GM10266 (cell line): ENCODE measurements at regions not wholly inside any gene's neighbourhood (a gene's known extent, or its start where the extent isn't known, plus 50 kb on each side); places are given as distances from the start of the nearest gene placed in this dataset.

Source experiments
- DNase-seq: peaks from one replicate; pipeline ENCODE4 v3.0.0; 2012; ENCODE audit errors: extremely low spot score
- CTCF ChIP-seq: IDR thresholded peaks from 2 replicates; pipeline ENCODE4 v1.5.1; 2012; ENCODE audit warnings: mild to moderate bottlenecking, low read depth; ENCODE audit not compliant: control insufficient read depth, insufficient read depth; ENCODE audit errors: missing control alignments

- TF ChIP-seq CTCF: no peak
- DNase-seq: peak; percentile 83
These were observed 53.7 kb upstream of the KDM4C start for GRCh38 chr9:6703898-6704639.

- no peak for TF ChIP-seq CTCF
- DNase-seq: no peak
These were observed 55.1 kb upstream of the KDM4C start for GRCh38 chr9:6702707-6703106.

- no peak for TF ChIP-seq CTCF
These were observed 50.6 kb upstream of the GLDC start for GRCh38 chr9:6696178-6696577.

GRCh38 chr9:6695121-6695814 lies 49.7 kb upstream of the GLDC start:
- TF ChIP-seq CTCF: no peak
- no peak for DNase-seq

More at GRCh38 chr9:6696178-6696577, 50.6 kb upstream of the GLDC start:
- no peak for DNase-seq
